Hepatocyte (in vitro differentiated cells): ENCODE measurements at regions not wholly inside any gene's neighbourhood (a gene's known extent, or its start where the extent isn't known, plus 50 kb on each side); places are given as distances from the start of the nearest gene placed in this dataset.

ENCODE experiments used
- DNase-seq: peaks from one replicate; pipeline ENCODE4 v3.0.0-alpha.2; 2016; ENCODE audit warnings: low spot score
- H2AFZ ChIP-seq: fragments of 200-600 bp; sonication (generic); 2 replicates; pipeline ENCODE4 v1.6.0; 2016; ENCODE audit warnings: antibody characterized with exemption, mild to moderate bottlenecking
- H3K27ac ChIP-seq: fragments of 200-600 bp; sonication (generic); 2 replicates; pipeline ENCODE4 v1.5.1; 2016; ENCODE audit warnings: mild to moderate bottlenecking
- H3K27me3 ChIP-seq: fragments of 200-600 bp; sonication (generic); 2 replicates; pipeline ENCODE4 v1.6.1; 2016
- H3K36me3 ChIP-seq: fragments of 200-600 bp; sonication (generic); replicated peaks from 2 replicates; pipeline ENCODE4 v1.5.1; 2016; ENCODE audit warnings: low read depth; ENCODE audit not compliant: insufficient read depth
- H3K4me1 ChIP-seq: fragments of 200-600 bp; sonication (generic); 2 replicates; pipeline ENCODE4 v1.5.1; 2016; ENCODE audit warnings: mild to moderate bottlenecking, moderate library complexity; ENCODE audit not compliant: insufficient read depth
- H3K4me2 ChIP-seq: fragments of 200-600 bp; sonication (generic); 2 replicates; pipeline ENCODE4 v1.6.0; 2016
- H3K4me3 ChIP-seq: fragments of 200-600 bp; sonication (generic); 2 replicates; pipeline ENCODE4 v1.5.1; 2016; ENCODE audit warnings: mild to moderate bottlenecking
- H3K79me2 ChIP-seq: fragments of 200-600 bp; sonication (generic); 2 replicates; pipeline ENCODE4 v1.6.0; 2017; ENCODE audit warnings: mild to moderate bottlenecking
- H3K9me2 ChIP-seq: fragments of 200-600 bp; sonication (generic); replicated peaks from 2 replicates; pipeline ENCODE4 v1.6.0; 2017; ENCODE audit warnings: mild to moderate bottlenecking; ENCODE audit not compliant: insufficient read depth
- H3K9me3 ChIP-seq: fragments of 200-600 bp; sonication (generic); 2 replicates; pipeline ENCODE4 v1.5.1; 2016; ENCODE audit warnings: low read depth, mild to moderate bottlenecking
- H4K20me1 ChIP-seq: fragments of 200-600 bp; sonication (generic); 2 replicates; pipeline ENCODE4 v1.6.0; 2016; ENCODE audit warnings: mild to moderate bottlenecking; ENCODE audit not compliant: insufficient read depth, poor library complexity, severe bottlenecking
- EZH2 ChIP-seq: fragments of 200-600 bp; sonication (generic); IDR thresholded peaks from 2 replicates; pipeline ENCODE4 v1.6.1; 2016; ENCODE audit warnings: antibody characterized with exemption, mild to moderate bottlenecking, borderline replicate concordance
- EZH2phosphoT487 ChIP-seq: fragments of 200-600 bp; sonication (generic); IDR thresholded peaks from one replicate; pipeline ENCODE4 v1.6.1; 2018; ENCODE audit warnings: antibody characterized with exemption, mild to moderate bottlenecking, low read depth, moderate library complexity; ENCODE audit not compliant: unreplicated experiment, severe bottlenecking
- WGBS: methylation state at CpG from one replicate; pipeline ENCODE4 v1.1.6; 2016; ENCODE audit warnings: low lambda C conversion rate; ENCODE audit errors: missing lambda C conversion rate; 5-methylcytosine and 5-hydroxymethylcytosine counted together
- TF ChIP-seq, protein P1 (sequence below): fragments of 200-600 bp; sonication (generic); IDR thresholded peaks from 2 replicates; pipeline ENCODE4 v1.5.1; 2016; ENCODE audit warnings: antibody characterized with exemption, mild to moderate bottlenecking; ENCODE audit not compliant: poor library complexity

GRCh38 chr14:28946267-28946666 is 179.7 kb downstream of the FOXG1 start:
- TF ChIP-seq EZH2 (no peak), EZH2phosphoT487 (no peak)
- TF ChIP-seq, protein P1, sequence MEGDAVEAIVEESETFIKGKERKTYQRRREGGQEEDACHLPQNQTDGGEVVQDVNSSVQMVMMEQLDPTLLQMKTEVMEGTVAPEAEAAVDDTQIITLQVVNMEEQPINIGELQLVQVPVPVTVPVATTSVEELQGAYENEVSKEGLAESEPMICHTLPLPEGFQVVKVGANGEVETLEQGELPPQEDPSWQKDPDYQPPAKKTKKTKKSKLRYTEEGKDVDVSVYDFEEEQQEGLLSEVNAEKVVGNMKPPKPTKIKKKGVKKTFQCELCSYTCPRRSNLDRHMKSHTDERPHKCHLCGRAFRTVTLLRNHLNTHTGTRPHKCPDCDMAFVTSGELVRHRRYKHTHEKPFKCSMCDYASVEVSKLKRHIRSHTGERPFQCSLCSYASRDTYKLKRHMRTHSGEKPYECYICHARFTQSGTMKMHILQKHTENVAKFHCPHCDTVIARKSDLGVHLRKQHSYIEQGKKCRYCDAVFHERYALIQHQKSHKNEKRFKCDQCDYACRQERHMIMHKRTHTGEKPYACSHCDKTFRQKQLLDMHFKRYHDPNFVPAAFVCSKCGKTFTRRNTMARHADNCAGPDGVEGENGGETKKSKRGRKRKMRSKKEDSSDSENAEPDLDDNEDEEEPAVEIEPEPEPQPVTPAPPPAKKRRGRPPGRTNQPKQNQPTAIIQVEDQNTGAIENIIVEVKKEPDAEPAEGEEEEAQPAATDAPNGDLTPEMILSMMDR = no peak

GRCh38 chr14:28949503-28949902 is 182.9 kb downstream of the FOXG1 start:
- 88% methylated on average over 2 of the region's 2 CpGs for WGBS

More at GRCh38 chr14:28946267-28946666, 179.7 kb downstream of the FOXG1 start:
- Histone ChIP-seq H3K36me3 (no peaks in the 10 kb centered on the region), H3K9me2 (no peaks in the 10 kb centered on the region), H4K20me1 (no peaks in the 10 kb centered on the region), H3K4me2 (no peak overlapping the region), H3K27ac (no peak overlapping the region), H2AFZ (no peak overlapping the region), H3K4me1 (no peaks in the 10 kb centered on the region), H3K9me3 (no peaks in the 10 kb centered on the region), H3K79me2 (no peaks in the 10 kb centered on the region), H3K27me3 (no peaks in the 10 kb centered on the region), H3K4me3 (no peak overlapping the region)
- no peak for DNase-seq
- WGBS = 44% methylated on average over 1 of the region's 1 CpG

DNA sequence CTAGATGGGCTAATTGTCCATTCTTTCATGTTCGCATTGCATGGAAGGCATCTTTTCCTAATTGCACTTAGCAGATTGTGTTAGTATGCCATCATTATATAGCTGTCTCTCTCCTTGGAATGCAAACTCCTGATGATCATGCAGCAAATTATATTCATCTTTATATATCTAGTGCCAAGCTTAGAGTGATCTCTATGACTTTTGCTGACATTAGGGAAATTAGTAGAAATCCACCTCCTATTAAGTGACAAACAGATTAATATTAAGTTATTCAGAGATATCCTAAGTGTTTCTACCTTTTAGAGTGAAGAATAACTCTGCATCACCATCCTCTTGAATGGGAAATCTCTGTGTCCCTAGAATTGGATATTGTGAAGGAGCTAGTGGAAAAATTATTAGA is 185.6 kb downstream of the FOXG1 start:
- TF ChIP-seq EZH2 (no peak), EZH2phosphoT487 (no peak)
- TF ChIP-seq, protein P1 = no peak
- WGBS = 93% methylated on average over 1 of the region's 1 CpG

More at GRCh38 chr14:28949503-28949902, 182.9 kb downstream of the FOXG1 start:
- no peak overlapping the region for H3K4me3 ChIP-seq
- no peak overlapping the region for H3K27ac ChIP-seq
- TF ChIP-seq EZH2phosphoT487 = no peak
- no peaks in the 10 kb centered on the region for H3K9me2 ChIP-seq
- no peak overlapping the region for H2AFZ ChIP-seq
- DNase-seq = no peak
- H3K9me3 ChIP-seq = no peaks in the 10 kb centered on the region
- no peaks in the 10 kb centered on the region for H3K4me1 ChIP-seq
- no peaks in the 10 kb centered on the region for H3K36me3 ChIP-seq
- no peaks in the 10 kb centered on the region for H3K27me3 ChIP-seq
- H4K20me1 ChIP-seq = no peaks in the 10 kb centered on the region
- no peak overlapping the region for H3K4me2 ChIP-seq
- H3K79me2 ChIP-seq = no peaks in the 10 kb centered on the region

GRCh38 chr14:28952666-28953065 is 186.1 kb downstream of the FOXG1 start:
- DNase-seq = no peak
- Histone ChIP-seq H3K4me3 (no peak overlapping the region), H4K20me1 (no peaks in the 10 kb centered on the region), H3K27ac (no peak overlapping the region), H3K4me1 (no peaks in the 10 kb centered on the region), H3K79me2 (no peaks in the 10 kb centered on the region), H2AFZ (no peak overlapping the region), H3K4me2 (no peak overlapping the region), H3K27me3 (no peaks in the 10 kb centered on the region), H3K36me3 (no peaks in the 10 kb centered on the region), H3K9me2 (no peaks in the 10 kb centered on the region), H3K9me3 (no peaks in the 10 kb centered on the region)
- TF ChIP-seq, protein P1 = no peak
- TF ChIP-seq EZH2phosphoT487 (no peak), EZH2 (no peak)

More for the DNA sequence above, 185.6 kb downstream of the FOXG1 start:
- Histone ChIP-seq H3K36me3 (no peaks in the 10 kb centered on the region), H3K4me2 (no peak overlapping the region), H3K9me2 (no peaks in the 10 kb centered on the region), H3K27ac (no peak overlapping the region), H4K20me1 (no peaks in the 10 kb centered on the region), H3K27me3 (no peaks in the 10 kb centered on the region), H3K9me3 (no peaks in the 10 kb centered on the region), H2AFZ (no peak overlapping the region), H3K79me2 (no peaks in the 10 kb centered on the region), H3K4me3 (no peak overlapping the region), H3K4me1 (no peaks in the 10 kb centered on the region)
- DNase-seq = no peak
